NCI-H226 (cell line): ENCODE measurements at regions not wholly inside any gene's neighbourhood (a gene's known extent, or its start where the extent isn't known, plus 50 kb on each side); places are given as distances from the start of the nearest gene placed in this dataset.
"Not testable (repeated sequence)": the region's sequence is repeated elsewhere in the genome, so short reads cannot be mapped to it uniquely, and the experiment has no call there.

ENCODE experiments used
- DNase-seq: peaks from one replicate; pipeline ENCODE4 v3.0.0-alpha.2; 2015

GRCh38 chr19:32063601-32064000 is 281.8 kb upstream of the ZNF507 start:
- DNase-seq: no peak

- no peak for DNase-seq
Measured at GRCh38 chr19:32066056-32066455, 279.4 kb upstream of the ZNF507 start.

GRCh38 chr19:32067685-32068084 is 277.7 kb upstream of the ZNF507 start:
- no peak for DNase-seq

- DNase-seq: no peak
Measured at GRCh38 chr19:32068793-32069192, 276.6 kb upstream of the ZNF507 start.

- DNase-seq: no peak
Measured at GRCh38 chr19:32070101-32070500, 275.3 kb upstream of the ZNF507 start.

- no peak for DNase-seq
Measured at GRCh38 chr19:32082028-32082427, 263.4 kb upstream of the ZNF507 start.

GRCh38 chr19:32084756-32085363 is 260.6 kb upstream of the ZNF507 start:
- not testable (repeated sequence) for DNase-seq

GRCh38 chr19:32091241-32091640 is 254.2 kb upstream of the ZNF507 start:
- no peak for DNase-seq

GRCh38 chr19:32097011-32097410 is 248.4 kb upstream of the ZNF507 start:
- no peak for DNase-seq

- no peak for DNase-seq
Measured at GRCh38 chr19:32097620-32098019, 247.8 kb upstream of the ZNF507 start.

- DNase-seq: no peak
Measured at GRCh38 chr19:32098968-32099367, 246.4 kb upstream of the ZNF507 start.

GRCh38 chr19:32101206-32101605 is 244.2 kb upstream of the ZNF507 start:
- DNase-seq: no peak

GRCh38 chr19:32103541-32103940 is 241.9 kb upstream of the ZNF507 start:
- no peak for DNase-seq

- DNase-seq: no peak
Measured at GRCh38 chr19:32104153-32104849, 241.1 kb upstream of the ZNF507 start.

GRCh38 chr19:32104850-32105235 is 240.6 kb upstream of the ZNF507 start:
- no peak for DNase-seq

- DNase-seq: no peak
Measured at GRCh38 chr19:32105527-32106310, 239.7 kb upstream of the ZNF507 start.

- DNase-seq: no peak
Measured at GRCh38 chr19:32122258-32122657, 223.2 kb upstream of the ZNF507 start.

GRCh38 chr19:32123355-32123940 is 222.0 kb upstream of the ZNF507 start:
- DNase-seq: no peak

GRCh38 chr19:32124585-32124984 is 220.8 kb upstream of the ZNF507 start:
- no peak for DNase-seq

- DNase-seq: no peak
Measured at GRCh38 chr19:32129141-32129540, 216.3 kb upstream of the ZNF507 start.

GRCh38 chr19:32130332-32130731 is 215.1 kb upstream of the ZNF507 start:
- DNase-seq: no peak

- no peak for DNase-seq
Measured at GRCh38 chr19:32131005-32131404, 214.4 kb upstream of the ZNF507 start.

GRCh38 chr19:32138416-32138815 is 207.0 kb upstream of the ZNF507 start:
- no peak for DNase-seq
